Cardiac septum (tissue), 1 donor: ENCODE measurements at regions not wholly inside any gene's neighbourhood (a gene's known extent, or its start where the extent isn't known, plus 50 kb on each side); places are given as distances from the start of the nearest gene placed in this dataset.
"Not testable (repeated sequence)": the region's sequence is repeated elsewhere in the genome, so short reads cannot be mapped to it uniquely, and the experiment has no call there.

Experiments used
- DNase-seq: peaks from one replicate; pipeline ENCODE4 v3.0.0-alpha.2; 2020; ENCODE audit warnings: low spot score
- intact Hi-C: fragments of 100-400 bp; cut with DNase I; formaldehyde crosslinking; loops from one replicate; pipeline ENCODE4 v1.14.0; 2022
- donor health status: DM: no; HTN: no; CAD: no.

GRCh38 chr10:30176776-30177533 lies 117.6 kb upstream of the JCAD start:
- no peak for DNase-seq
- intact Hi-C loops, result no loop called here

GRCh38 chr10:30176182-30176581 lies 116.8 kb upstream of the JCAD start:
- intact Hi-C loops, result no loop called here
- no peak for DNase-seq

GRCh38 chr10:30172673-30173072 lies 113.3 kb upstream of the JCAD start:
- intact Hi-C loops, result no loop called here
- no peak for DNase-seq

DNA sequence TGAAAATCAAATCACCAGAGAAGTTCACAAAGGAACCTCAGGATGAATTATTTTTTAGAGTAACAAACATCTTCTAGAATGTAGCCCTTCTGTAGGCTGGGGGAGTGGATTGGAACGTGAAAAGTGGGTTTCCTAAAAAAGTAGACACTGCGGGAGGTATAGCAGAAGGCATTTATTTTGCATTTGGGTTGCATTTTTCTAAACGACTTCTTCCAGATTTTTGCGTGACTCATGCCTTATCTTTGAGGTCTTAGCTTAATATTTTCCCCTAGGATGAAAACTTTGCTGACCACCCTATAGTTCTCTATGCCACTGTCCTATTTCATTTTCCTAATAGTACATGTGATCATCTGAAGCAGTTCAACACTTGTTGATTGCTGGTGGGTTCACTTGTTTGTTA lies 112.7 kb upstream of the JCAD start:
- DNase-seq, result no peak
- intact Hi-C loops, result no loop called here

GRCh38 chr10:30171601-30172000 lies 112.2 kb upstream of the JCAD start:
- no peak for DNase-seq
- intact Hi-C loops, result no loop called here

DNA sequence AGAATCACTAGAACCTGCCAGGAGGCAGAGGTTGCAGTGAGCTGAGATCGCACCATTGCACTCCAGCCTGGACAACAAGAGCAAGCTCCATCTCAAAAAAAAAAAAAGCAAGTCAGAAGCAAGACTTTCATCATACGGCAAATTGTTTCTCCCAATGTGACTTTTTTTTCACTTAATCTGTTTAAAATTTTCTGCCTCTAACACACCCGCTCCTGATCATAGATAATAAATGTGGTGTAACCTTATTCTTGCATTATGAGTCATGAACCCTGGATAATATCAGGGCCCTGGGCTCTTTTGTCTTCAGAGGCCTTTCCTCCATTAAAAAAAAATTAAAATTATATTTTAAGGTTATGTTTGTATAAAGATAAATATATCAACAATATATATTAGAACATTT lies 111.4 kb upstream of the JCAD start:
- DNase-seq, result no peak
- intact Hi-C loops, result no loop called here

DNA sequence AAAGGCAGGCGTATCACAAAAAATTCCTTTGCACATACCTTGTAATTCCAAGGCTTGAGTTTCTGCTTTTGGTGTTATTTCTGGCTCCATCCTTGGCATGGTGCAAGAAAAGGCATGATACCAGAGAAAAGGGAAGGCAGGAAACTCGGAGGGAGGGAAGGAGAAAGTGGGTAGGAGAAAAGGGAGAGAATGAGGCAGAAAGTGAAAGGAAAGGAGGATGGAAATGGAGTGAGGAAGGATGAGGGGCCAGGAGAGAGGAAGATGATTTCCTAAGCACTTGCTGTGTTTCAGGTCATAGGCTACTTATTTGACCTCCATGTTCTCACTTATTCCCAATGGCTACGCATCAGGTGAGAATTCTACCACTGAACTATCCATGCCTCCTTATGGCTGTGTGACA lies 110.8 kb upstream of the JCAD start:
- DNase-seq, result no peak
- intact Hi-C loops, result no loop called here

DNA sequence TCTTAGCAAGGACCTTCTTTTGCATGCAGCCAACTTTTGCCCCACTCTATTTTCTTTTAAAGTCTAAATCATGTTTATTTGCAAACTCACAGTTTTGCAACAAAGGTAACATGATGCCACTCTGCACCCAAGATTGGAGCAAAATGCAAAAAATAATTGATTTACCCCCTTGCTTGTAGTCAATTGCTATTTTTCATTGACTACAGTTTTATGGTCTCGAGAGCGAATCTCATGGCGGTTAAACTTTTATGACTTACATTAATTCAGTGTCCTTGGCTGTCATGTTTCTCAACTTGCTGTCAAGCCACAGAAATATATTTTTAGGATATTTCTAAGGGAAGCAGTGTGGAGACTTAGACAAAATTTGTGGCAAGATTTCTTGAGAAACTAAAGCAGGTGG lies 110.0 kb upstream of the JCAD start:
- DNase-seq, result no peak
- intact Hi-C loops, result no loop called here

DNA sequence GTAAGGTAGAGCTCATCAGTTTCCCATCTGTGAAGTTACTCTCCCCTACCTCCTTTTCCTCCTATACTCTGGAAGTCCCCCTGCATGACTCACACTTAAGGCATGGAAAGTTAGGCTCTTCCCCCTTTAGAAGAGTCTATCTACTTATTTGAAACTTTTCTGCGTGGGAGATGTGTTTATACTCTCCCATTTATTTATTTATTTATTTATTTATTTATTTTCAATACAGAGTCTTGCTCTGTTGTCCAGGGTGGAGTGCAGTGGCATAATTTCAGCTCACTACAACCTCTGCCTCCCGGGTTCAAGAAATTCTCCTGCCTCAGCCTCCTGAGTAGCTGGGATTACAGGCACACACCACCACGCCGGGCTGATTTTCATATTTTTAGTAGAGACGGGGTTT lies 107.5 kb upstream of the JCAD start:
- no peak for DNase-seq
- intact Hi-C loops, result no loop called here

DNA sequence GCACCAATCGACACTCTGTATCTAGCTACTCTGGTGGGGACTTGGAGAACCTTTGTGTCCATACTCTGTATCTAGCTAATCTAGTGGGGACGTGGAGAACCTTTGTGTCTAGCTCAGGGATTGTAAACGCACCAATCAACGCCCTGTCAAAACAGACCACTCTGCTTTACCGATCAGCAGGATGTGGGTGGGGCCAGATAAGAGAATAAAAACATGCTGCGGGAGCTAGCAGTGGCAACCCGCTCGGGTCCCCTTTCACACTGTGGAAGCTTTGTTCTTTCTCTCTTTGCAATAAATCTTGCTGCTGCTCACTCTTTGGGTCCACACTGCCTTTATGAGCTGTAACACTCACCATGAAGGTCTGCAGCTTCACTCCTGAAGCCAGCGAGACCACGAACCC lies 104.0 kb upstream of the JCAD start:
- DNase-seq, intact Hi-C loops: not testable (repeated sequence)

DNA sequence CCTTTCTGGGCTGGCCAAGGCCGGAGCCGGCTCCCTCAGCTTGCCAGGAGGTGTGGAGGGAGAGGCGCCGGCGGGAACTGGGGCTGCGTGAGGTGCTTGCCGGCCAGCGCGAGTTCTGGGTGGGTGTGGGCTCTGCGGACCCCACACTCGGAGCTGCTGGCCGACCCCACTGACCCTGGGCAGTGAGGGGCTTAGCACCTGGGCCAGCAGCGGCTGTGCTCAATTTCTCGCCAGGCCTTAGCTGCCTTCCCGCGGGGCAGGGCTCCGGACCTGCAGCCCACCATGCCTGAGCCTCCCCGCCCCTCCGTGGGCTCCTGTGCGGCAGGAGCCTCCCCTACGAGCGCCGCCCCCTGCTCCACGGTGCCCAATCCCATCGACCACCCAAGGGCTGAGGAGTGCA lies 103.4 kb upstream of the JCAD start:
- intact Hi-C loops, result not testable (repeated sequence)

GRCh38 chr10:30160271-30160982 lies 101.0 kb upstream of the JCAD start:
- intact Hi-C loops, result no loop called here

More for the DNA sequence above, 103.4 kb upstream of the JCAD start:
- not testable (repeated sequence) for DNase-seq

GRCh38 chr10:30159614-30160013 lies 100.2 kb upstream of the JCAD start:
- intact Hi-C loops, DNase-seq: not testable (repeated sequence)

More at GRCh38 chr10:30160271-30160982, 101.0 kb upstream of the JCAD start:
- no peak for DNase-seq

GRCh38 chr10:30158325-30158960 lies 99.1 kb upstream of the JCAD start:
- intact Hi-C loops, result no loop called here
- no peak for DNase-seq

- no peak for DNase-seq
- intact Hi-C loops, result no loop called here
Observed at GRCh38 chr10:30155401-30155800, 96.0 kb upstream of the JCAD start.

DNA sequence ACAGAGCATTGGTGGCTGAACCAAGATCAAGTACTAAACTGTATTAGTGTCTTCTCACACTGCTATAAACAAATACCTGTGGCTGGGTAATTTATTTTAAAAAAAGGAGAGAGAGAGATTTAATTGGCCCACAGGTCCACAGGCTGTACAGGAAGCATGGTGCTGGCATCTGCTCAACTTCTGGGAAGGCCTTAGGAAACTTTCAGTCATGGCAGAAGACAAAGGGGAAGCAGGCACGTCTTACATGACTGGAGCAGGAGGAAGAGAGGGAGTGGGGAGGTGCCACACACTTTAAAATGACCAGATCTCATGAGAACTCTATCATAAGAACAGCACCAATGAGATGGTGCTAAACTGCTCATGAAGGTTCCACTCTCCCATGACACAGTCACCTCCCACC lies 95.2 kb upstream of the JCAD start:
- intact Hi-C loops, result no loop called here
- no peak for DNase-seq

DNA sequence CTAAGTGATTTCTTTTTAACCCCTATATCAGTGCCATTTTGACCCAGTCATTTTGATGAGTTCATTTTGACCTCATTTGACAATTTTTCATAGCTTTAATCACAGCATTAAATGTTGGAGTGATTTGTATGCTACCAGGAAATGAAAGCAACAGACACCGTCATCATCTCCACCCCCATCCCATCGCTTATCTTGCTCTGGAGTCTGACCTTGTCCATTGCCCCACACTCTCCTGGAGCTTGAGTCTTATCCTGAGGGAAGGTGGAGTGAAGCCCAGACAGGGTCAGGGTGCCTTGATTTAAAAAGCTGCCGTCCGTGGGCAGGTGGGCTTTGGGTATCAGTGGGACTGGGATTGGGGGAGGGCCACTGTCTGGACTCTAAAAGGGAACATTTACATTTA lies 94.7 kb upstream of the JCAD start:
- no peak for DNase-seq
- intact Hi-C loops, result no loop called here

GRCh38 chr10:30151581-30152389 lies 92.4 kb upstream of the JCAD start:
- intact Hi-C loops, result no loop called here
- no peak for DNase-seq

DNA sequence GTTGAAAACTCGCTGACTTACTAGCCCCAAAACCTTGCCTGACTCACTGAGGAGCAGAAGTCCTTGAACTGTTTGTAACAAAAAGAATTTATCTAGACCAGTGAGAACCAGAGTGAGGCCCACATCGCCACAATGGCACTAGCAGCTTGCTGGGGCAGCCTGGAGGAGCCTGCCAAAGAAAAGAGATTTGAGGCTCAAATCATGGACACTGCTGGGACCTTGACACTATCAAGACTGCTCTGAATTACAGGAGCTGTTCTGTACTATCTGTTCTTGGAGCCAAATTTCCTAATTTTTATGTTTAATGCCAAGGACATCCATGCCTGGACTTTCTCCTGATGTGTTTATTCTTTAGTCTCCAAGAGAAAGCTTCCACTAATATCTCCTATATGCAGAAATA lies 82.0 kb upstream of the JCAD start:
- intact Hi-C loops, result no loop called here
- no peak for DNase-seq
